ENCODE measurements at regions not wholly inside any gene's neighbourhood (a gene's known extent, or its start where the extent isn't known, plus 50 kb on each side); places are given as distances from the start of the nearest gene placed in this dataset.

GRCh38 chr4:36921476-36922216 lies 322.9 kb upstream of the NWD2 start:
- TF ChIP-seq POLR2AphosphoS5 (IDR thresholded peaks at IDR 0.05), result no peak
- TF ChIP-seq, protein P1, sequence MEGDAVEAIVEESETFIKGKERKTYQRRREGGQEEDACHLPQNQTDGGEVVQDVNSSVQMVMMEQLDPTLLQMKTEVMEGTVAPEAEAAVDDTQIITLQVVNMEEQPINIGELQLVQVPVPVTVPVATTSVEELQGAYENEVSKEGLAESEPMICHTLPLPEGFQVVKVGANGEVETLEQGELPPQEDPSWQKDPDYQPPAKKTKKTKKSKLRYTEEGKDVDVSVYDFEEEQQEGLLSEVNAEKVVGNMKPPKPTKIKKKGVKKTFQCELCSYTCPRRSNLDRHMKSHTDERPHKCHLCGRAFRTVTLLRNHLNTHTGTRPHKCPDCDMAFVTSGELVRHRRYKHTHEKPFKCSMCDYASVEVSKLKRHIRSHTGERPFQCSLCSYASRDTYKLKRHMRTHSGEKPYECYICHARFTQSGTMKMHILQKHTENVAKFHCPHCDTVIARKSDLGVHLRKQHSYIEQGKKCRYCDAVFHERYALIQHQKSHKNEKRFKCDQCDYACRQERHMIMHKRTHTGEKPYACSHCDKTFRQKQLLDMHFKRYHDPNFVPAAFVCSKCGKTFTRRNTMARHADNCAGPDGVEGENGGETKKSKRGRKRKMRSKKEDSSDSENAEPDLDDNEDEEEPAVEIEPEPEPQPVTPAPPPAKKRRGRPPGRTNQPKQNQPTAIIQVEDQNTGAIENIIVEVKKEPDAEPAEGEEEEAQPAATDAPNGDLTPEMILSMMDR (IDR thresholded peaks at IDR 0.05), result no peak
